Neural progenitor cell (in vitro differentiated cells): ENCODE measurements at regions not wholly inside any gene's neighbourhood (a gene's known extent, or its start where the extent isn't known, plus 50 kb on each side); places are given as distances from the start of the nearest gene placed in this dataset.

Experiments used
- DNase-seq: peaks from one replicate; pipeline ENCODE4 v3.0.0-alpha.2; 2016; ENCODE audit warnings: low spot score
- H2AFZ ChIP-seq: fragments of 200-600 bp; sonication (generic); replicated peaks from 2 replicates; pipeline ENCODE4 v1.6.1; 2016; ENCODE audit warnings: antibody characterized with exemption
- H3F3A ChIP-seq: fragments of 200-600 bp; sonication (generic); 2 replicates; pipeline ENCODE4 v1.6.1; 2016; ENCODE audit warnings: antibody characterized with exemption, low read depth
- H3K27ac ChIP-seq: fragments of 200-600 bp; sonication (generic); 2 replicates; pipeline ENCODE4 v1.5.1; 2016; ENCODE audit warnings: mild to moderate bottlenecking
- H3K27me3 ChIP-seq: fragments of 200-600 bp; sonication (generic); 2 replicates; pipeline ENCODE4 v1.6.1; 2016; ENCODE audit warnings: mild to moderate bottlenecking, moderate library complexity
- H3K36me3 ChIP-seq: fragments of 200-600 bp; sonication (generic); 2 replicates; pipeline ENCODE4 v1.5.1; 2016
- H3K4me1 ChIP-seq: fragments of 200-600 bp; sonication (generic); 2 replicates; pipeline ENCODE4 v1.6.1; 2016; ENCODE audit warnings: mixed run types
- H3K4me2 ChIP-seq: fragments of 200-600 bp; sonication (generic); 2 replicates; pipeline ENCODE4 v1.6.1; 2016
- H3K4me3 ChIP-seq: fragments of 200-600 bp; sonication (generic); 2 replicates; pipeline ENCODE4 v1.5.1; 2016
- H3K79me2 ChIP-seq: fragments of 200-600 bp; sonication (generic); 2 replicates; pipeline ENCODE4 v1.6.1; 2016; ENCODE audit warnings: low read depth
- H3K9ac ChIP-seq: fragments of 200-600 bp; sonication (generic); 2 replicates; pipeline ENCODE4 v1.6.1; 2016
- H3K9me3 ChIP-seq: fragments of 200-600 bp; sonication (generic); 2 replicates; pipeline ENCODE4 v1.5.1; 2016; ENCODE audit warnings: low read depth
- H4K20me1 ChIP-seq: fragments of 200-600 bp; sonication (generic); 2 replicates; pipeline ENCODE4 v1.6.1; 2016; ENCODE audit warnings: low read depth
- H3K27ac Mint-ChIP-seq: 3 replicates; pipeline ENCODE4 v1.8.0; 2021; ENCODE audit warnings: mixed read lengths
- H3K27me3 Mint-ChIP-seq: 2 replicates; pipeline ENCODE4 v1.8.0; 2022; ENCODE audit warnings: low read depth, mild to moderate bottlenecking, inconsistent platforms, moderate library complexity, mixed read lengths; ENCODE audit not compliant: insufficient read depth
- H3K36me3 Mint-ChIP-seq: 3 replicates; pipeline ENCODE4 v1.8.0; 2021; ENCODE audit warnings: mixed read lengths
- H3K4me1 Mint-ChIP-seq: 3 replicates; pipeline ENCODE4 v1.8.0; 2021; ENCODE audit warnings: mixed read lengths
- H3K4me3 Mint-ChIP-seq: 3 replicates; pipeline ENCODE4 v1.8.0; 2021; ENCODE audit warnings: mild to moderate bottlenecking, moderate library complexity, mixed read lengths
- H3K9me3 Mint-ChIP-seq: 3 replicates; pipeline ENCODE4 v1.8.0; 2020; ENCODE audit warnings: mixed read lengths
- EZH2 ChIP-seq: fragments of 200-600 bp; sonication (generic); IDR thresholded peaks from 2 replicates; pipeline ENCODE4 v1.6.1; 2017; ENCODE audit warnings: antibody characterized with exemption, mild to moderate bottlenecking, moderate library complexity
- EZH2phosphoT487 ChIP-seq: fragments of 200-600 bp; sonication (generic); IDR thresholded peaks from 2 replicates; pipeline ENCODE4 v1.6.1; 2017; ENCODE audit warnings: antibody characterized with exemption
- TF ChIP-seq, protein P1 (sequence below): fragments of 200-600 bp; sonication (generic); IDR thresholded peaks from 2 replicates; pipeline ENCODE4 v1.5.1; 2017; ENCODE audit warnings: antibody characterized with exemption, mild to moderate bottlenecking

DNA sequence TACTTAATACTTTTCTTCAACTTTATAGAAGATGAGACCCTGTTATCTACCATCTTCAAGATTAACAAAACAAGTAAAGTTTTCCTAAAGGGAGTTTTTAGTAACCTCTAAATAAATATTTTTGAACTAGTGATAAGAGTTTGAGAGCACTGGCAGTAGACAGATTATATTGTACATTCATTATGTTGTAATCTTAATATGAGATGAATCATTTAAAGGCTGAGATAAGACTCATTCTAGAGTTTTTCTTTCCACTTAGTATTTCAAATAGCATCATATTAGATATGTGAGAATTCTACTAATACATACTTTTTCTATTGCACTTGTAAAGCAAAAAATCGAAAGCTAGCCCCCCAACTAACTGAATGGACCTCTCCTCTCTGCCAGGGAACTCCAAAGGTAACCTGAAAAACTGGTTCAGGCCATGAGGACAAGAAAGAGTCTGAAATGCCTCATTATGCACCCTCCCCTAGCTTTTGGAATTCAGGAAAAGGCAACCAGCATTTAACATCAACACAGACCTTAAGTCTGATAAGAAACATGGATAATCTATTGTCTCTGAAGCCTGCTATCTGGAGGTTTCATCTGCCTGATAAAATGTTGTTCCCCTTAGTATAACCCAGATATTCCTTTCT lies 875.4 kb upstream of the SLC10A2 start:
- no peaks in the 10 kb centered on the region for H3K4me1 ChIP-seq
- H2AFZ ChIP-seq = no peak overlapping the region
- Mint-ChIP-seq H3K9me3 (no peaks in the 10 kb centered on the region), H3K36me3 (no peaks in the 10 kb centered on the region), H3K4me3 (no peak overlapping the region), H3K4me1 (no peaks in the 10 kb centered on the region), H3K27ac (no peak overlapping the region), H3K27me3 (no peaks in the 10 kb centered on the region)
- H3K9me3 ChIP-seq = no peaks in the 10 kb centered on the region
- H4K20me1 ChIP-seq = no peaks in the 10 kb centered on the region
- TF ChIP-seq EZH2phosphoT487 = no peak
- no peaks in the 10 kb centered on the region for H3K27me3 ChIP-seq
- H3F3A ChIP-seq = no peaks in the 10 kb centered on the region
- H3K9ac ChIP-seq = no peak overlapping the region
- no peaks in the 10 kb centered on the region for H3K79me2 ChIP-seq
- H3K27ac ChIP-seq = no peak overlapping the region
- DNase-seq = no peak
- H3K36me3 ChIP-seq = no peaks in the 10 kb centered on the region
- no peak overlapping the region for H3K4me3 ChIP-seq
- H3K4me2 ChIP-seq = no peak overlapping the region

DNA sequence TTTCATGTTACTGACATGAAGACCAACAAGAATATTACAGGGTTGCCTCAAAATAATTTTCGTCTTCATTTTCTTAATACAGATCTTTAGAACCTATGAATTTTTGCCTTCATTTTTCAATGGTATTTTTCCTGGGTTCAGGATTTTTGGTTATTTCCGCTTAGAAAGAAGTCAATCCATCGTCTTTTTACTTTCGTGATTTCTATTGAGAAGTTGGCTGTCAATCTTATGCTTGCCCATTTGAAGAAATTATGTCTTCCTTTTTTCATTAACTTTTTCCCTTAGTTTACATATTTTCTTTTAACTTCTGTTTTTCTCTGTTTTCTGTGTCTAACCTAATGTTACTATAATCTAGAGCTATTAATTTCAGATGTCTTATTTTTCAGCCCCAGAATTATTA lies 868.9 kb upstream of the SLC10A2 start:
- no peaks in the 10 kb centered on the region for H4K20me1 ChIP-seq
- no peaks in the 10 kb centered on the region for H3F3A ChIP-seq
- no peaks in the 10 kb centered on the region for H3K27me3 Mint-ChIP-seq
- DNase-seq = no peak
- peaks cover 4% of the 10 kb centered on the region for H3K9me3 ChIP-seq
- no peaks in the 10 kb centered on the region for H3K4me1 ChIP-seq
- H3K36me3 ChIP-seq = no peaks in the 10 kb centered on the region
- H3K9me3 Mint-ChIP-seq = peaks cover 19% of the 10 kb centered on the region
- H3K27me3 ChIP-seq = no peaks in the 10 kb centered on the region
- no peaks in the 10 kb centered on the region for H3K79me2 ChIP-seq
- H3K4me3 ChIP-seq = no peak overlapping the region
- TF ChIP-seq EZH2 (no peak), EZH2phosphoT487 (no peak)
- TF ChIP-seq, protein P1, sequence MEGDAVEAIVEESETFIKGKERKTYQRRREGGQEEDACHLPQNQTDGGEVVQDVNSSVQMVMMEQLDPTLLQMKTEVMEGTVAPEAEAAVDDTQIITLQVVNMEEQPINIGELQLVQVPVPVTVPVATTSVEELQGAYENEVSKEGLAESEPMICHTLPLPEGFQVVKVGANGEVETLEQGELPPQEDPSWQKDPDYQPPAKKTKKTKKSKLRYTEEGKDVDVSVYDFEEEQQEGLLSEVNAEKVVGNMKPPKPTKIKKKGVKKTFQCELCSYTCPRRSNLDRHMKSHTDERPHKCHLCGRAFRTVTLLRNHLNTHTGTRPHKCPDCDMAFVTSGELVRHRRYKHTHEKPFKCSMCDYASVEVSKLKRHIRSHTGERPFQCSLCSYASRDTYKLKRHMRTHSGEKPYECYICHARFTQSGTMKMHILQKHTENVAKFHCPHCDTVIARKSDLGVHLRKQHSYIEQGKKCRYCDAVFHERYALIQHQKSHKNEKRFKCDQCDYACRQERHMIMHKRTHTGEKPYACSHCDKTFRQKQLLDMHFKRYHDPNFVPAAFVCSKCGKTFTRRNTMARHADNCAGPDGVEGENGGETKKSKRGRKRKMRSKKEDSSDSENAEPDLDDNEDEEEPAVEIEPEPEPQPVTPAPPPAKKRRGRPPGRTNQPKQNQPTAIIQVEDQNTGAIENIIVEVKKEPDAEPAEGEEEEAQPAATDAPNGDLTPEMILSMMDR = no peak
- H3K4me3 Mint-ChIP-seq = no peak overlapping the region
- no peak overlapping the region for H2AFZ ChIP-seq
- peaks cover 8% of the 10 kb centered on the region for H3K4me1 Mint-ChIP-seq
- no peak overlapping the region for H3K27ac ChIP-seq
- no peak overlapping the region for H3K4me2 ChIP-seq
- H3K27ac Mint-ChIP-seq = no peak overlapping the region
- no peak overlapping the region for H3K9ac ChIP-seq
- no peaks in the 10 kb centered on the region for H3K36me3 Mint-ChIP-seq

DNA sequence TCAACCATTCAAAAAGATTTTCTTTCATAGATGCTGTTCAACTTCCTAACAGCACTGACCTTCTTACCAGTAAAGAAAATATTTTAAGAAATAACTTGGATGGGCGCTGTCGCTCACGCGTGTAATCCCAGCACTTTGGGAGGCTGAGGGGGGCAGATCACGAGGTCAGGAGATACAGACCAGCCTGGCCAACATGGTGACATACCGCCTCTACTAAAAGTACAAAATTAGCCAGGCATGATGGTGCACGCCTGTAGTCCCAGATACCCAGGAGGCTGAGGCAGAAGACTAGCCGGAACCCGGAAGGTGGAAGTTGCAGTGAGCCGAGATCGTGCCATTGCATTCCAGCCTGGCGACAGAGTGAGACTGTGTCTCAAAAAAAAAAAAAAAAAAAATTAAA lies 865.7 kb upstream of the SLC10A2 start:
- no peak for DNase-seq
- Mint-ChIP-seq H3K27ac (no peak overlapping the region), H3K36me3 (no peaks in the 10 kb centered on the region), H3K4me1 (peaks cover 8% of the 10 kb centered on the region), H3K27me3 (no peaks in the 10 kb centered on the region), H3K4me3 (no peak overlapping the region), H3K9me3 (peaks cover 19% of the 10 kb centered on the region)
- no peaks in the 10 kb centered on the region for H3F3A ChIP-seq
- H3K4me2 ChIP-seq = no peak overlapping the region
- no peaks in the 10 kb centered on the region for H3K36me3 ChIP-seq
- H4K20me1 ChIP-seq = no peaks in the 10 kb centered on the region
- no peak for TF ChIP-seq EZH2
- TF ChIP-seq, protein P1 = no peak
- no peak for TF ChIP-seq EZH2phosphoT487
- H3K27ac ChIP-seq = no peak overlapping the region
- H3K9me3 ChIP-seq = peaks cover 4% of the 10 kb centered on the region
- H3K27me3 ChIP-seq = no peaks in the 10 kb centered on the region
- no peaks in the 10 kb centered on the region for H3K79me2 ChIP-seq
- H3K4me1 ChIP-seq = no peaks in the 10 kb centered on the region
- H2AFZ ChIP-seq = no peak overlapping the region
- H3K4me3 ChIP-seq = no peak overlapping the region
- H3K9ac ChIP-seq = no peak overlapping the region

DNA sequence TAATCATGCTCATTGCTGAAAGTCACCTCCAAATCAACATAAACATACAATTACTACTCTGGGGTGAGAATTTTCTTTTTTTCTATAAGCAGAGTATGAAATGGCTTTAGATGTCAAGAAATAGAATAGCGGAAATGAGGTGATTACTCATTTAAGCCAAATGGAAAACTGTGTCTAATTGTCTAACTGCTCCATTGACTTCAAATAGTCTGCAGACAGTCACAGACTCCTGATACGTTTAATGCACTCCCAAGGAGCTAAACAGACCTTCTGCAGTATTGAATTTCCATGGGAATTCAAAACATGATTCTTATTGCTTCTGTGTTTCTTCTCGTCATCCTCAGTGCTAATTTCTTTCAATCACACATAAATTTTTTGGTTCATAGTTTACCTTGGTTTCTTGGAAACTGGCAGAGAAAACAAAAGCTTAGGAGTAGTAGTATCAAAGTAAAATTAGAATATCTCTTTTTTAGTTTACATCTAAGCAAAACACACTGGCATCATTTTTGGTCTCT lies 865.2 kb upstream of the SLC10A2 start:
- H3K4me1 Mint-ChIP-seq = peaks cover 8% of the 10 kb centered on the region
- Histone ChIP-seq H2AFZ (no peak overlapping the region), H3K27ac (no peak overlapping the region), H3K9me3 (peaks cover 4% of the 10 kb centered on the region), H3K27me3 (no peaks in the 10 kb centered on the region), H3K4me3 (no peak overlapping the region), H3K36me3 (no peaks in the 10 kb centered on the region), H3K9ac (no peak overlapping the region), H3K4me1 (no peaks in the 10 kb centered on the region), H3K79me2 (no peaks in the 10 kb centered on the region), H4K20me1 (no peaks in the 10 kb centered on the region), H3K4me2 (no peak overlapping the region), H3F3A (no peaks in the 10 kb centered on the region)
- no peak overlapping the region for H3K27ac Mint-ChIP-seq
- no peak overlapping the region for H3K4me3 Mint-ChIP-seq
- H3K27me3 Mint-ChIP-seq = no peaks in the 10 kb centered on the region
- H3K9me3 Mint-ChIP-seq = peaks cover 17% of the 10 kb centered on the region
- H3K36me3 Mint-ChIP-seq = no peaks in the 10 kb centered on the region
- TF ChIP-seq EZH2 (no peak), EZH2phosphoT487 (no peak)
- TF ChIP-seq, protein P1 = no peak
- DNase-seq = no peak
